Activated CD4-positive, CD25-positive, alpha-beta regulatory T cell (primary cell): ENCODE measurements at regions not wholly inside any gene's neighbourhood (a gene's known extent, or its start where the extent isn't known, plus 50 kb on each side); places are given as distances from the start of the nearest gene placed in this dataset.

ENCODE experiments used
- DNase-seq, 4 experiments: peaks; one replicate each; lab custom pipeline; 2025; lab: John Stamatoyannopoulos, UW

DNA sequence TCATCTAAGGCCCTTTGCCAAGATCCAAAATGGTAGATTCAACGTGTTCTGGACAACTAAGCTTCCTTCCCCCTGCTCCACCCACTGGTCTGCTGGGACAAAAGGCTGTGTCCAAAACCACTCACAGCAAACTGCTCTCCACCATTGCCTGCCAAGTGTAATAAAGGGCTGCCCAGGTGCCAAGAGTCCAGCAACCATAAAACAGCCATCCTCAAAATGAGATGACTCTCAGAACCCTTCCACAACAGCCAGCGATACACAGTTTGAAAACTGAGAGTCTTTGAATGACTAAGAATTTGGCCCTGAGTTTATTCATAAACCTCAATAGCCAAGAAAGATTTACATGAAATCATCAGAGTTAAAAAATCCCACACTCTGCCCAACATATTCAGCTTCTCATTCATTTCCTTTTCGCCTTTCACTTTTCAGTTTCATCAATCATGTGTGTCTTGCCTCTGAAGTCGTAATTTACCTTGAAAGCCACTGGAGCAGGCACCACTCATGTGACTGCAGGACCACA, 658.1 kb upstream of the MGMT start:
- no peak for DNase-seq

DNA sequence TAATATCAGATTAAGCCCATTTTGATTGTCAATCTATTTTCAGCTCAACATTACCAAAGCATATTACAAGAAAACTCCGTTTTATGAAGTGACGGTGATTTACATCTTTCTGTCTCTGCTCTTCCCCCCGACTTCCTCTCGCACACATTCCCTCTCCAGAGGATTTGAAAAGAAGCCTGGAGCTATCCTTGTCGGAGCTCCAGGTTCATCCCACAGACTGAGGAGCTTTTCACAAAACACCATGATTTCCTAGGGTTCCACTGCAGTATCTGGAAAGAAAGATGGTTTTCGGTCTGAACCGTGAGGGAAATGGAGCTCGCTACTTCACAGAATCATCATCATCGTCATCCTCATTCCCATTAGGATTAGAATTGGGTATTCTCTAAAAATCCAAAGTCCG, 655.5 kb upstream of the MGMT start:
- no peak for DNase-seq

DNA sequence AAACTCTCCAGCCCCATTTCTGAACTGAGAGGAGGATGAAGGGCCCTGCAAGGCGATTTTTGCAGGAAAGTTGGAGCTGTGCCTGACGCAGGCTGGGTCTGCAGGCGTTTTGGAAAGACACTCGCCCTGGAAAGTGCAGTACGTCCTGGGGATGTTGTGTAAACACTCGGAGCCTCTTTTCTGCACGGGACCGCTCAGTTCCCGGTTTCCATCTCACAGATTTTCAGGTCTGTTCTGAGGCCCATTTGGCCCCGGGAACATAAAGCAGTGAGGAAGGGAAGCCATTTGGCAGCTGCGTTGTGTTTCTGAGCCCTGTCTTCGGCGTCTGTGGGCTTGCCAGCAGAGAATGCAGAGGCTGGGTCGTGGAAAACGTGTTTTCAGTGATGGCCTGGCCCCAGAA, 655.0 kb upstream of the MGMT start:
- no peak for DNase-seq

DNA sequence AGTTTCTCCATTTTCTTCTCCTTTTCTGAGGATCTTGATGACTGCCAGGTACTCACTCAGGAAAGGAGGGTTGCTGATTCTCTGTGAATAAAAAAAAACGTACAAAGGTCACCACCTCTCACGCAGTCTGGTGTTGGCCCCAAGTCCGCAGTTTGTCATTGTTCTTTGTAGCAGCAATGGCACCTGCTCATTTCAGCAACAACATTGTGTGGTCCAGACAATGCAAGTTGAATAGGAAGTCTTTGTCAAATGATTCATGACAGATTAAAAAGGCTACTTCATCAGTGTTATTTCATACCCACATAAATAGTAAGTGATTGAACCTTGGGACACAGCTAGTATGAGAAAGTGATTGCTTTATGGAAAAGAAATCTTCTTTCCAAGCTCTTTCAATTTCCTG, 653.5 kb upstream of the MGMT start:
- no peak for DNase-seq

DNA sequence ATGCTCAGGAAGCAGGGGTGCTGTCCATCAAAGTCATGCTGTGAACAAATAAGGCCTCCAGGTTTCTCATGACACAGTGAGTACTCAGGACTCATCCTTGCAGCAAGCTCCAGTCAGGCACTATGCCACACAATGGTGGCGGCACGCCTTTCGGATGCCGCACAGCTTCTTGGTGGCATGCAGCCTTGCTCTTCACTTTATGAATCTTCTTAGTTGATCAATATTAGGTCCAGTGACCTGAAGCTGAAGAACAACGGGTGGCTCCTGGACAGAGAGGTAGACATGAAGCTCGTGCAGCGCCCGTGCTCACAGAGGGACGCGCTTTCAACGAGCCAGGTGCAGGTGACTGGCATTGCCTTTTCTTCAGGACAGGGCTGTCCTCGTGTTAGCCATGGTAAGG, 653.0 kb upstream of the MGMT start:
- DNase-seq, result no peak

DNA sequence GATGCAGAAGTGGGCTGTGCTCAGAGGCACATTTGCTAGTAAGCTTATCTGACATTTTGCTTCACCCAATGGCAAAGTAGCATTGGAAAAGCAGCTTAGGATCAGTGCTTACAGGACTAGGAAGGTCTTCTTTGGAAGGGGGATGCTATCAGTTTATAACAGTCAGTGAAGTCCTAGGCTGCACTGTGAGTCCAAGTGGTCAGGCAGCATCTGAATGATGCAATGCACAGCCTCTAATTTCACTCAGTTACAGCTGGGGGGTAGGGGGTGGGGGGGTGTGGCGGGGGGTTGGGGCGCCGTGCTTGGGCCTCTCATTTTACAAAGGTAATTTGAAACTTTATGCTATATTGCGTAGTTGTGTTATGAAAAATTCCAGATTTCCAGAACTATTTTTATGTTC, 652.3 kb upstream of the MGMT start:
- no peak for DNase-seq

DNA sequence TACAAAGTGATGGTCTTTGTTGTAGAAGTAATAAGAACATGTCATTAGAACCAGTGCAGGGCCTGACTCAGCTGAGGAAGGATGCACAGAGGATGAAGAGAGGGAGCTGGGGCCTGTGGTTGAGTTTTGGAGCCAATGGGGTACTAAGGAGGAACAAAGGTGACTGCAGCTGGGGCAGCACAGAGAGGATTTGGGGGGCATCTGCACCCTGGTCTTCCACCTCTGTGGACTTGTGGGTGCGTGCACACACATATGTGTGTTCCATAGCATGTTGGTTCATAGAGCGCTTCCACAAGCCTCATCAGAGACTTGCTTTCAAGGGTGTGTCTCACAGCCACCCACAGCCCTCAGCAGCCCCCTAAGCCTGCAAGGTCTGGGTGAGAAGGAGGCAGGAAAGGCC, 650.3 kb upstream of the MGMT start:
- DNase-seq, result no peak

DNA sequence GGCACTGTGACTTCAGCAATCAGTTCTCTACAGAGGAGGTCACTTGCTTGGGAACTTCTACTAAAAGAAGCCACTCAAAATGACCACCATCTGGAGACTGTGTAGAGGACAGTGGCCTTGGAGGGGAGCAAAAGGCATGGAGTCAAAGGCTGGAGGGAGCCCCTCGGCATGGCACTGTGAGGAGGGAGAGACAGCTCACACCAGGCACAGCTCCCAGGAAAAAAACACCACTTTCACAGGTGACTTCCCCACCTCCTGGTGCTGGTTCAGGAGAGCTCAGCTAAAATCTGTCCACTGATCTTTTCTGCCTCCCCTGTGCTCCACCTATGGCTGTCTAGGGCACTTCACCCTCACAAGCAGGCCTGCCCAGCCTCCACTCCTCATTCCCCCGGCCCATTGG, 649.4 kb upstream of the MGMT start:
- no peak for DNase-seq

DNA sequence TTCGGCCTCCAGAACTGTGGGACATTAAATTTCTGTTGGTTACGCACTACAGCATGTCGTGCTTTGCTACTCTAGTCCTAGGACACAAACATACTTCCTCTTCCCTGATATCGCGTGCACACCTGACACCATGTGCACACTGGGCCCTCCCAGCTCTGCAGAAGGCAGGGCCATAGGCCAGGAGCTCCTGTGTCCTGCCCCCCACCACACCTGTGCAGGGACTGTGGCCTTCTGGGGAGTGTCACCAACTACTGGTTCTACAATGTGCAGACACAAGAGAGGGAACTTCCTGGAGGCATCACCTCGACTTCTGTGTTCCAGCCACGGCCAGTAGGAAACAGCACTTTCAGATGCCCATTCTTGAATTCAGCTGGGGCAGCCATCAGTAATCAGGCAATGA, 646.4 kb upstream of the MGMT start:
- no peak for DNase-seq

DNA sequence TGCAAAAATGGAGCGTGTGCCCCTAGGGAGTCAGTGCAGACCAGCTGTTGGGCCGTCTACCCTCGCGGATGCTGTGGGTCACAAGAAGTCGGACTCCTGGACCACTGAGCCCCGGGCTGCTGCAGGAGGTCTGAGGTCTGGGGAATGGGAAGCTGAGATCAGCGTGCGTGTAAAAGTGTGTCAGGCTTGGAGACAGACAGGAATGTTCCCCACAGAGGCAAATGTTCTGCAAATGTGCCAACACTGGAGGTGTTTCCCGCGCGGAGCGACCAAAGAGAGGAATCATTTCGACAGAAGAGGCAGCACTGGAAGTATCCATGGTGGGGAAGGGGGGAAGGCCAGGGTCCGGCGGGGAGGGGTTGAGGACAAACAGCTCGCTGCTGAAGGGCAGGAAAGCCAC, 643.8 kb upstream of the MGMT start:
- no peak for DNase-seq

DNA sequence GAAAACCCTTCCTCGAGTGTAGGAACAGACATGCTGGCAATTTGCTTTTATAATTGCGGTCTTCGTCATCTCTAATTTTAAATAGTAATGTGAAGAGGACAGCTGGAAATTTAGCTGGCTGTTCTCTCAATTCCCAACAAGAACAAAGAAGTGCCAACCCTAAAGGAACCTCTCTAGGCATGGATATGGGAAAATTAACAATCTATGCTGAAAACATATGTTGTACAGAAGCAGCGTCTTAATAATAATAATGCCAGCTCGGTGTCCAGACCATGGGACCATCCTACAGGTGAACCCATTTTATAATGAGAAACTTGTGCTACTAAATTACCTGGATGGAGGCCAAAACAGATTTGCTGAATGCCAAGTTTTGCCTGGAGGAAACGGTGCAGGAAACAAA, 641.4 kb upstream of the MGMT start:
- no peak for DNase-seq

DNA sequence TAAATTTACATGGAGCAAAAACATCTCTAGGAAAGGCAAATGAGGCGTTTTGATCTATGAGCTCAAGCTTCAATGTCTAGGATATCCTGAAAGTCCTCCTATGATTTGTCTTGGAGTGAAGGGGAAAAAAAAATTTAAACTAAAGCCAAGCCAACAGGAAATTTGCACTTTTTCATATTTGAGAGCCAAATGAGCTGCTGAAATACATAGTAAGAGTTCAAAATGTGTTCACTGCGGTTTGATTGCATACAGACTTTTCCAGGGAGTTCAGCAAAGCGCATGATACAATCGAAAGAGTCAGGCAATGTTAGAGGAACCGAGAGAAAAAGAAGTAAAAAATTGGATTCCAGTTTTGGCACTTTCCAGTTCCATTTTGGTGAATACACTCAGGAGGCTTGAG, 633.4 kb upstream of the MGMT start:
- DNase-seq, result no peak

DNA sequence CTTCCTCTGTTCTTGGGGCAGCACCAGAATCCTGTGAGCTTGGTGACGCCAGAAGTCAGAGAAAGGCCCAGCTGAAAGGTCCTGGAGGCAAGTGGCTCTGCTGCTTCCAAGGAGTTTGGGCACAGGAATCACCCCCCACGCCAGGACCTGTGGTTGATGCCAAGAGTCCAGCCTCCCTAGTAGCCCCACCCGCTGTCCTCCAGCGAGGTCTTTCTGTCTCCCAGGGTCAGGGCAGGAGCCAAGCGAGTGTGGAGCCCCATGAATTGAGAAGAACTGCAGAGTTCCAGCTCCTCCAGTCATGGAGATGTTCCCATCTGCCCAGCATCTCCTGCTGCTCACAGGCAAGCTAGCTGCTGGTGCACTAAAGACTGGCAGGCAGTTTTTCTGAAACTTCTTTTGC, 631.7 kb upstream of the MGMT start:
- no peak for DNase-seq

DNA sequence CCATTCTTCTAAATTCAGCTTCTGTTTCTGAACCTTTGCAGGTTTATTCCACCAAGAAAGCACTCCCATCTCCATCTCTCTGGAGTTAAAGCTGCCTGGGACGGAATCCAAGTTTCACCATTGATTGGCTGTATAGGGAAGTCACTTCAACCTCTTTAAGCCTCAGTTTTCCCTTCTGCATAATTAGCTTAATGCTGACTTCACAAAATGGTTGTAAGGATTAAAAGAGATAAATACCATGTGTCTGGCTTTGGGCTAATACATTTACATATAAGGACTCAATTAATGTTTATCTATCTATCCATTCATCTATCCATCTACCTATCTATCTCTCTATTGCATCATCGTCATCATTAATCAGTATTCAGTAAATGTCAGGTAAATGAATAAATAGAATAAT, 629.6 kb upstream of the MGMT start:
- no peak for DNase-seq

DNA sequence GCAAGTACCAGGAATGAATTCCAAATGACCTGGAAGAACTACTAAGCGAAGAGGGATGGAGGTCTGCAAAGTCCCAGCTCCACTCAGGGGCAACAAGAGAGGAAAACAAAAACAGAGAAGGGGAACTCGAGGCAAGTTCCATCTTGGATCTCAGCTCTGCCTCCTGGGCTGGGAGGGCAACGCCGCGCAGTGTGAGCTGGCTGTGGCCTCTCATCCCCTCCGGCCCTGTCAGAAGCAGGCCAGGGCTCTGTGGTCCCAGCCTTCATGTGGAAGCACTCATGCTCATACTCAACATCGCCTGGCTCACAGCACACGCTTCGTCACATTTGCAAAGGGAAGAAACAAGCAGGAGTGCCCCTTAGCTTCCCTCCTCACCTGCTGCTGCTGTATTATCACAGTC, 627.9 kb upstream of the MGMT start:
- no peak for DNase-seq

DNA sequence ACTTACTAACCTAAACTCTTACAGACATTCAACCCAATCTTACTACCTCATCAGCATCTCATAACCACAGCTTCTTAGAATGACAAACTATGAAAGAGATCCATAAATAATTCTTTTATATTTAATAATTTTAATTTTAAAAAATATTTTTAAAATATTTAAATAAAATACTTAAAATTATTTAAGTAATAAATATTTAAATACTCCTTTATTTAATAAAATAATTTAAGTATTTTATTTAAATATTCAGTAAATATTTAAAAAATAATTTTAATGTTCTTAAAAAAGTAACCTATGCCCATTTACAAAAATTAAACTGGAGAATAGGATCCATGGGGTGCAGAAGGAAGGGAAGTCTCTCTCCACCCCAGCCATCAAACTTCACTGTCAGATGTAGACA, 627.3 kb upstream of the MGMT start:
- DNase-seq, result no peak

DNA sequence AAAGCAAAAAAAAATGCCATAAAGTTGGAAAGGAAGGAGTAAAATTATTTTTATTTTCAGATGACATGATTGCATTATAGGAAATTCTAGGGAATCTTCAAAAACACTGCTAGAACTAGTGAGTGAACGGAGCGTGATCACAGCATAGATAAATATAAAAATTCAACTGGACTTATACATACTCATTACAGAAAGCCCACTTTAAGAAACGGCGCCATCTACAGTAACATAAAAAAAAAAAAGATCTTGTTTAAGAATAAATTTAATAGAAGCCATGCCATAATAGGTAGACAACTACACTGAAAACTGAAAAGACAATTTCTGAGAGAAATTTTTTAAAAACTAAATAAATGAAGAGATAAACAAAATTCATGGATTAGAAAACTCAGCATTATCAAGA, 623.1 kb upstream of the MGMT start:
- DNase-seq, result no peak

DNA sequence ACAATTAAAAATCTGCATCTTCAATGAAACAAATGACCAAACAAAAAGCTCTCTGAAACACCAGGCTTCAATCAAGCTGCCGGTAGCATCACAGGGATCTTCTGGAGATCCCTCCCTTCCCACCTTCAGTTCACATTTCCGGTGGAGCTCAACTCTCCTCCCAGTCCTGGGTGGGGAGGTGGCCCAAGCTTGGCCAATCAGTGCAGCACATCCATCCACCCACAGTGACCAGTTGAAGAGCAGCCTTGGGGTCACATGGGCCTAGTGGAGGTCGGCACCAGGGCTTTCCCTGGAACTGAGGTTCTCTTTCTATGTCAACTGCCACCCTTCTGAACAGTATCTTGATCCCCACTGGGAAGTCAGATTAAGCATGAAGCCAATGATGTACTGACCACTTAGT, 620.1 kb upstream of the MGMT start:
- no peak for DNase-seq

DNA sequence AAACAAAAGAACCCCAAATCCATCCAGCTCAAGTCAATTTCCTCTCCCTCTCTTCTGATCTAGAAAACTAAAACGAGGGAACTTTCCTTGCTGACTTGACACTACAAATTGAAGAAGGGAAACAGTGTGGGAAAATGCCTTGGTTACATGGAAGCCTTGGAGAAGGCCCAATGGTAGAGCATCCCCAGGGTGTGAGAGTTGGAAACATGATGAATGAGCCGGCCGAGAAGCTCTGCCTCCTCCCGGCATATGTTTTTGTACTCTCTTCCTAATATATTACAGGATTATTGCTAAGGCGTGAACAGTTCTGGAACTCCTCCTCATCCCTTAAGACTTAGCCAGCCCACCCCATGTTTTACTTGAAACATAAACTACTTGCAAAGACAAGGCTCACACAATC, 618.2 kb upstream of the MGMT start:
- DNase-seq, result no peak

DNA sequence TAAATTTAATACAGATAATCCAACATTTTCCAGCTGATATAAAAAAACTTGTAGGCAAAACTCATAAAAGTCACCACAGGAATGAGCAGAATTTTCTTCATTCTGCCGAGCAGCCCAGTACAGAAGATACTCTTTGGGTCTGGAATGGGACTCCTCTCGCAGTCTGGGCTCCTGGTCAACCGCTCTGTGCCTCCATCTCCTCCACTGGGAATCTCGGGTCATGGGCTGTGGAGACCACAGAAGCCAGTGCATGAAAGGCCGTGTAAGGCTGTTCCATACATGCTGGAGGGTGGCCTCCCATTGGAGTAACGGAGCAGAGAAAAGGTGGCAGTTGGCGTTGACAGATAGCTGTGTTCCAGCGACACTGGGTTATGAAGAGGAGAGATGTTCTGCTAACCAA, 616.4 kb upstream of the MGMT start:
- no peak for DNase-seq

DNA sequence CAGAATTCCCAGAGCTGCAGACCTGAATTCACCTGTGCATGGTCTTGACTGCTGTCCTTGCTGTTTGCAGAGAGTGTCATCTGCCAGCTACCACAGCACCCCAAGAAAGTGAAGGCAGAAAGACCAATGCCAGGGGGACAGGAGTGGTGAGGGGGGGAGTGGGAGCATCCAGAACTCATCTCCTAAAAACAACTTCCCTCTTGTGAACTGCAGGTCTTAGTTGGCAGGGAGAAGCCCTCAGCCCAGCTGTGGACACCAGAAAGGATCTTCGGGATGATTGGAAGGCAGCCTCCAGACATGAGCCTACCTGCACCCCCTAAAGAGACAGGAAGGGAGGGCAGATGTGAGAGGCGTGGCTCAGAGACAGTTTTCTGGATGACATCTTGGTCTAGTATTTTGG, 615.8 kb upstream of the MGMT start:
- DNase-seq, result no peak

DNA sequence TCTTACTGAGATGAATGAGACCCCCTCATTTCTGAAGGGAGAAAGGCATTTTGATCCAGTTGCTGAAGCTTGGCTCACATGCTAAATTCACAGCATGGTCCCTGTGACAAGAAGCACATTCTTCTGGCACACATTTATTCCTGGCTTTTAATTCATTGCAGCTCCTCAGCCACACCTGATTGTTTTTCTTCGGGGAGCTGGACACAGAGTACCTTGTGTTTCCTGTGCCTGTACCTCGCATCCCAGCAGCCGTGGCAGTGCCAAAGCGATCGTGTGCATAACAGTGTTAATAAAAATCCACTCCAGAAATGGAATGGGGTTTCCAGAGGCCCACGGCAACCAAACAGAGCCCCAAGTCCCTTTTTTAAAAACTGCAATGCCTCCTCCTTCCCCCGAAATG, 615.3 kb upstream of the MGMT start:
- no peak for DNase-seq

DNA sequence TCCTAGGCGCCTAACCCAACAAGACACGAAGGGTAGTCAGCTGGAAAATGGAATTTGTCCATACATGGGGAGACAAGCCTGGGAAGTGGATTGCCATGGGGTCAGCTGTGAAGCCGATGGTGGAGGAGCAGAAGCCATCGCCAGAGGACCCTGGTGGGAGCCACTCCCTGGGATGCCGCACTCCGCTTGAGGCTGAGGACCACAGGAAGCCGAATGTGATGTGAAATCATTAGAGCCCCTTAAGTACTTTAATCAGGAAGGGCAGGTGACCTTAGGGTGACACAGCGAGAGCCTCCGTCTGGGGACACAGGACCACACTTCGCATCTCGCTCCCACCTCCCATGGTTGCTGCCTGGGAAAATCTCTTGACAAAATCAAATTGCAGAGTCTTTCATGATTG, 614.6 kb upstream of the MGMT start:
- DNase-seq, result no peak

DNA sequence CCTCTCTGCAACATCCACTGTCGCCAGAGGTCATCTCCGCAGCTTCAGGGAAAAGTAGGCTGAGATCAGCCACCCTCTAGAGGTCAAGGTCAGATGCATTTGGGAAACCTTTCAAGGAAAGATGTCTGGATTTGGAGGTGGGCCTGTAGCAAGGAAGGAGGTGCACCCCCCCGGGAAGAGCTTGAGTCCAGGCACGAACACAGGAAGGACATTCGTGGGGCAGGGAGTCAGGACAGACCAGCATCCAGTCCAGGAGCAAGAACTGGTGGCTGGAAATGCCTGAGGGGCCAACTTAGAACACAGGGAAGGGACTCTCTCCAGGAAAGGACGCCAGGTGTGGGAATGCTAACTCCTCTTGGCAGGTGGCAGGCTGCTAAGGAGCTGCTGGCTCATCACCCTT, 614.1 kb upstream of the MGMT start:
- no peak for DNase-seq

DNA sequence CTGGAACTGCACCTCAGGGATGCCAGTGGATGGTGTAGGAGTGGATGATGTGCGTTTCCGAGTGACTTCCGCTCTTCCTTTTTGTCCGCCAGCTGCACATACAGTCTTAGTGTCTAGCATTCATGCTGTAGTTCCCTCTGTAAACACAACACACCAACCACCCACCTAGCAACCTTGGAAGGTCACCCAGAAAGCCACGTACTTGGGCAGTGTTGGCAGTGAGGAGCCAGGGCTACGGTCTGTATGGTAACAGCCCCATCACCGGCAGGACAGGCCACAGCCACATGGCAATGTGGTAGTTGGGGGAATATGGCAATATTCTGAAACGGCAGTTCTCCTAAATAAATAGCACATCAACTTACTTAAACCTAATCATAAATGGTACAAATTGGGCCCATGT, 613.5 kb upstream of the MGMT start:
- no peak for DNase-seq
